ENCODE measurements at regions not wholly inside any gene's neighbourhood (a gene's known extent, or its start where the extent isn't known, plus 50 kb on each side); places are given as distances from the start of the nearest gene placed in this dataset.

- TF ChIP-seq CHD1 (IDR thresholded peaks at IDR 0.05; ENCODE audit: low read depth, low read length) (no peak), FOS (IDR thresholded peaks at IDR 0.05; ENCODE audit: borderline replicate concordance, extremely low read depth, insufficient read length) (no peak), POLR2A (IDR thresholded peaks at IDR 0.05; ENCODE audit: low read depth, low read length) (no peak), YY1 (IDR thresholded peaks at IDR 0.05; ENCODE audit: low read depth, low read length) (no peak), SP1 (IDR thresholded peaks at IDR 0.05; ENCODE audit: low read depth, low read length) (no peak), EZH2 (IDR thresholded peaks at IDR 0.05; ENCODE audit: borderline replicate concordance, control insufficient read depth, low read depth, low read length) (no peak), MXI1 (IDR thresholded peaks at IDR 0.05; ENCODE audit: low read depth, low read length) (no peak), HCFC1 (IDR thresholded peaks at IDR 0.05; ENCODE audit: low read length) (no peak), EGR1 (IDR thresholded peaks at IDR 0.05; ENCODE audit: borderline replicate concordance in 1 of 2, low read depth in 2 of 2, low read length in 2 of 2) (no peak), MAX (IDR thresholded peaks at IDR 0.05; ENCODE audit: low read depth, low read length) (no peak), TCF12 (IDR thresholded peaks at IDR 0.05; ENCODE audit: low read depth, low read length) (no peak)
- TF ChIP-seq, protein P1, sequence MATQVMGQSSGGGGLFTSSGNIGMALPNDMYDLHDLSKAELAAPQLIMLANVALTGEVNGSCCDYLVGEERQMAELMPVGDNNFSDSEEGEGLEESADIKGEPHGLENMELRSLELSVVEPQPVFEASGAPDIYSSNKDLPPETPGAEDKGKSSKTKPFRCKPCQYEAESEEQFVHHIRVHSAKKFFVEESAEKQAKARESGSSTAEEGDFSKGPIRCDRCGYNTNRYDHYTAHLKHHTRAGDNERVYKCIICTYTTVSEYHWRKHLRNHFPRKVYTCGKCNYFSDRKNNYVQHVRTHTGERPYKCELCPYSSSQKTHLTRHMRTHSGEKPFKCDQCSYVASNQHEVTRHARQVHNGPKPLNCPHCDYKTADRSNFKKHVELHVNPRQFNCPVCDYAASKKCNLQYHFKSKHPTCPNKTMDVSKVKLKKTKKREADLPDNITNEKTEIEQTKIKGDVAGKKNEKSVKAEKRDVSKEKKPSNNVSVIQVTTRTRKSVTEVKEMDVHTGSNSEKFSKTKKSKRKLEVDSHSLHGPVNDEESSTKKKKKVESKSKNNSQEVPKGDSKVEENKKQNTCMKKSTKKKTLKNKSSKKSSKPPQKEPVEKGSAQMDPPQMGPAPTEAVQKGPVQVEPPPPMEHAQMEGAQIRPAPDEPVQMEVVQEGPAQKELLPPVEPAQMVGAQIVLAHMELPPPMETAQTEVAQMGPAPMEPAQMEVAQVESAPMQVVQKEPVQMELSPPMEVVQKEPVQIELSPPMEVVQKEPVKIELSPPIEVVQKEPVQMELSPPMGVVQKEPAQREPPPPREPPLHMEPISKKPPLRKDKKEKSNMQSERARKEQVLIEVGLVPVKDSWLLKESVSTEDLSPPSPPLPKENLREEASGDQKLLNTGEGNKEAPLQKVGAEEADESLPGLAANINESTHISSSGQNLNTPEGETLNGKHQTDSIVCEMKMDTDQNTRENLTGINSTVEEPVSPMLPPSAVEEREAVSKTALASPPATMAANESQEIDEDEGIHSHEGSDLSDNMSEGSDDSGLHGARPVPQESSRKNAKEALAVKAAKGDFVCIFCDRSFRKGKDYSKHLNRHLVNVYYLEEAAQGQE (IDR thresholded peaks at IDR 0.05; ENCODE audit: low read depth, low read length): no peak
Observed at GRCh38 chr5:118590806-118591205, 397.5 kb downstream of the DTWD2 start.

Data from GM12878 (cell line).